ENCODE measurements at regions not wholly inside any gene's neighbourhood (a gene's known extent, or its start where the extent isn't known, plus 50 kb on each side); places are given as distances from the start of the nearest gene placed in this dataset.

- no CpG with 5 or more reads among the region's 3 CpGs for WGBS (ENCODE audit: extremely low coverage, insufficient read length, low lambda C conversion rate)
These were observed 1197.4 kb upstream of the ADGRL3 start for GRCh38 chr4:60002603-60003337.

More at GRCh38 chr4:60002603-60003337, 1197.4 kb upstream of the ADGRL3 start:
- H2BK120ac ChIP-seq (ENCODE audit: low read depth, low read length, poor library complexity, severe bottlenecking), result no peak overlapping the region
- H3K23ac ChIP-seq (ENCODE audit: insufficient read length, low read depth, low read length), result no peak overlapping the region
- no peak overlapping the region for H4K5ac ChIP-seq (ENCODE audit: insufficient read length, low read depth, low read length)
- no peak overlapping the region for H2BK12ac ChIP-seq (ENCODE audit: insufficient read length, low read depth, low read length)
- no peak overlapping the region for H4K91ac ChIP-seq (ENCODE audit: insufficient read length, low read depth, low read length)
- DNase-seq, result no peak
- H3K4me2 ChIP-seq (ENCODE audit: insufficient read depth, insufficient read length, low read length), result no peak overlapping the region
- no peaks in the 10 kb centered on the region for H3K23me2 ChIP-seq (ENCODE audit: insufficient read length, low read depth, low read length, poor library complexity, severe bottlenecking)
- Mint-ChIP-seq H3K4me1 (no peaks in the 10 kb centered on the region), H3K4me3 (no peak overlapping the region), H3K36me3 (ENCODE audit: insufficient read depth in 1 of 3, low read depth in 3 of 3) (peaks cover 0 to 15% (median 5%) of the 10 kb centered on the region in 3 experiments; a peak in 5 of 7 replicates), H3K27me3 (ENCODE audit: low read depth) (no peaks in the 10 kb centered on the region), H3K9me3 (peaks cover 13 to 22% of the 10 kb centered on the region in 2 experiments; a peak in 4 of 5 replicates), H3K27ac (no peak overlapping the region)
- no peaks in the 10 kb centered on the region for H3K4me1 ChIP-seq (ENCODE audit: insufficient read depth, low read length)
- H3K4ac ChIP-seq (ENCODE audit: low read depth, low read length), result no peak overlapping the region
- no peak overlapping the region for H3K14ac ChIP-seq (ENCODE audit: insufficient read depth, low read length)
- H3T11ph ChIP-seq (ENCODE audit: low read length), result no peak overlapping the region
- no peak overlapping the region for H2BK5ac ChIP-seq (ENCODE audit: insufficient read length, low read length)
- H3K9ac ChIP-seq (ENCODE audit: extremely low read depth, insufficient read length, low read length), result no peak overlapping the region
- no peak overlapping the region for H3K27ac ChIP-seq (ENCODE audit: insufficient read length, low read depth, low read length)
- no peak overlapping the region for H3K56ac ChIP-seq (ENCODE audit: insufficient read length, low read depth, low read length)
- TF ChIP-seq CTCF (conservative IDR thresholded peaks at IDR 0.05), result no peak
- H2BK20ac ChIP-seq (ENCODE audit: low read depth, low read length, poor library complexity, severe bottlenecking), result no peak overlapping the region
- H3K27me3 ChIP-seq (ENCODE audit: insufficient read depth, low read length), result no peaks in the 10 kb centered on the region
- H2AK5ac ChIP-seq (ENCODE audit: insufficient read length, low read length), result no peak overlapping the region
- H3K18ac ChIP-seq (ENCODE audit: insufficient read length, low read depth, low read length), result no peak overlapping the region
- H3K79me1 ChIP-seq (ENCODE audit: insufficient read depth, low read depth, low read length, poor library complexity, severe bottlenecking), result no peaks in the 10 kb centered on the region
- H2AFZ ChIP-seq (ENCODE audit: low read length), result no peak overlapping the region
- H4K8ac ChIP-seq (replicated peaks; ENCODE audit: insufficient read length, low read depth, low read length), result no peak overlapping the region
- H4K20me1 ChIP-seq (ENCODE audit: control insufficient read depth, insufficient read depth, insufficient read length), result no peaks in the 10 kb centered on the region
- H3K79me2 ChIP-seq (ENCODE audit: insufficient read depth, low read length), result no peaks in the 10 kb centered on the region
- no peaks in the 10 kb centered on the region for H3K9me3 ChIP-seq (ENCODE audit: control insufficient read depth, low read depth, low read length)
- H2BK15ac ChIP-seq (ENCODE audit: low read depth, low read length), result no peak overlapping the region

Data from H9 (cell line).